Suppressor macrophage treated with lipopolysaccharide for 4 hours (primary cell): ENCODE measurements at regions not wholly inside any gene's neighbourhood (a gene's known extent, or its start where the extent isn't known, plus 50 kb on each side); places are given as distances from the start of the nearest gene placed in this dataset.
"Not testable (repeated sequence)": the region's sequence is repeated elsewhere in the genome, so short reads cannot be mapped to it uniquely, and the experiment has no call there.

Experiments used
- DNase-seq: peaks from one replicate; pipeline ENCODE4 v3.0.0-alpha.2; 2020

- DNase-seq, result no peak
Observed at GRCh38 chr2:16228471-16228870, 288.1 kb downstream of the MYCN start.

GRCh38 chr2:16227811-16228462 is 287.6 kb downstream of the MYCN start:
- DNase-seq, result no peak

GRCh38 chr2:16226943-16227664 is 286.8 kb downstream of the MYCN start:
- no peak for DNase-seq

- DNase-seq, result no peak
Observed at GRCh38 chr2:16226381-16226780, 286.0 kb downstream of the MYCN start.

GRCh38 chr2:16225545-16225944 is 285.2 kb downstream of the MYCN start:
- DNase-seq, result no peak

- DNase-seq, result no peak
Observed at GRCh38 chr2:16225071-16225470, 284.7 kb downstream of the MYCN start.

GRCh38 chr2:16224298-16225045 is 284.1 kb downstream of the MYCN start:
- DNase-seq, result no peak

GRCh38 chr2:16223841-16224177 is 283.5 kb downstream of the MYCN start:
- no peak for DNase-seq

GRCh38 chr2:16223161-16223840 is 283.0 kb downstream of the MYCN start:
- DNase-seq, result no peak

GRCh38 chr2:16222326-16222725 is 282.0 kb downstream of the MYCN start:
- no peak for DNase-seq

GRCh38 chr2:16221461-16222010 is 281.2 kb downstream of the MYCN start:
- DNase-seq, result no peak

GRCh38 chr2:16219292-16219975 is 279.1 kb downstream of the MYCN start:
- DNase-seq, result no peak

GRCh38 chr2:16218625-16219024 is 278.3 kb downstream of the MYCN start:
- peak; percentile 23 for DNase-seq

GRCh38 chr2:16218161-16218560 is 277.8 kb downstream of the MYCN start:
- DNase-seq, result no peak

GRCh38 chr2:16217741-16218140 is 277.4 kb downstream of the MYCN start:
- DNase-seq, result not testable (repeated sequence)

- DNase-seq, result no peak
Observed at GRCh38 chr2:16217291-16217690, 276.9 kb downstream of the MYCN start.

GRCh38 chr2:16216558-16216945 is 276.2 kb downstream of the MYCN start:
- DNase-seq, result no peak

- no peak for DNase-seq
Observed at GRCh38 chr2:16215902-16216557, 275.7 kb downstream of the MYCN start.

- no peak for DNase-seq
Observed at GRCh38 chr2:16214861-16215260, 274.5 kb downstream of the MYCN start.

- DNase-seq, result no peak
Observed at GRCh38 chr2:16214391-16214790, 274.0 kb downstream of the MYCN start.

- no peak for DNase-seq
Observed at GRCh38 chr2:16212321-16212720, 272.0 kb downstream of the MYCN start.

- no peak for DNase-seq
Observed at GRCh38 chr2:16211341-16211740, 271.0 kb downstream of the MYCN start.
